Caco-2 (cell line): ENCODE measurements at regions not wholly inside any gene's neighbourhood (a gene's known extent, or its start where the extent isn't known, plus 50 kb on each side); places are given as distances from the start of the nearest gene placed in this dataset.

ENCODE experiments used
- BruUV-seq: library from RNA; stranded (reverse); fragments of 400-500 nt; replicated peaks from 2 replicates; lab custom pipeline; 2021; lab: Mats Ljungman, UMichigan
- CTCF ChIA-PET: fragments of 300-600 bp; sonication (Branson Sonifier 250); formaldehyde crosslinking; loops from one replicate; lab custom pipeline; 2022; ENCODE audit warnings: antibody characterized with exemption; lab: Charles Lee
- POLR2A ChIA-PET: fragments of 300-600 bp; sonication (Branson Sonifier 250); formaldehyde crosslinking; loops from one replicate; lab custom pipeline; 2022; ENCODE audit warnings: antibody characterized with exemption; lab: Charles Lee
- DNase-seq, 2 experiments: peaks; one replicate each; pipeline versions ENCODE4 v3.0.0 to v3.0.0-alpha.2; 2020 to 2022
- H3K27me3 ChIP-seq: replicated peaks from 2 replicates; pipeline ENCODE4 v1.6.0; 2011; ENCODE audit warnings: low read length; ENCODE audit not compliant: control insufficient read depth, insufficient read depth
- H3K36me3 ChIP-seq: 2 replicates; pipeline ENCODE4 v1.5.1; 2011; ENCODE audit warnings: low read length; ENCODE audit not compliant: control insufficient read depth, insufficient read depth
- H3K4me1 ChIP-seq: fragments of 250-450 bp; sonication (Bioruptor Pico); 2 replicates; pipeline ENCODE4 v1.5.1; 2020; ENCODE audit warnings: mild to moderate bottlenecking
- H3K4me3 ChIP-seq: 2 replicates; pipeline ENCODE4 v1.5.1; 2011; ENCODE audit warnings: low read depth, mild to moderate bottlenecking, control low read depth, low read length
- H3K9me3 ChIP-seq: fragments of 250-450 bp; sonication (Bioruptor Pico); 2 replicates; pipeline ENCODE4 v1.5.1; 2020; ENCODE audit warnings: mild to moderate bottlenecking, moderate library complexity
- H3K27ac Mint-ChIP-seq: one replicate; pipeline ENCODE4 v1.8.0; 2022; ENCODE audit warnings: mixed read lengths; ENCODE audit not compliant: unreplicated experiment
- H3K27me3 Mint-ChIP-seq: one replicate; pipeline ENCODE4 v1.8.0; 2022; ENCODE audit warnings: mixed read lengths; ENCODE audit not compliant: insufficient read depth, unreplicated experiment
- H3K36me3 Mint-ChIP-seq: one replicate; pipeline ENCODE4 v1.8.0; 2022; ENCODE audit warnings: mild to moderate bottlenecking, mixed read lengths; ENCODE audit not compliant: insufficient read depth, unreplicated experiment
- H3K4me1 Mint-ChIP-seq: one replicate; pipeline ENCODE4 v1.8.0; 2022; ENCODE audit warnings: low read depth, mixed read lengths; ENCODE audit not compliant: unreplicated experiment
- H3K4me3 Mint-ChIP-seq: one replicate; pipeline ENCODE4 v1.8.0; 2022; ENCODE audit warnings: mild to moderate bottlenecking, moderate library complexity, mixed read lengths; ENCODE audit not compliant: unreplicated experiment
- H3K9me3 Mint-ChIP-seq: one replicate; pipeline ENCODE4 v1.8.0; 2022; ENCODE audit warnings: mixed read lengths; ENCODE audit not compliant: unreplicated experiment
- intact Hi-C: fragments of 100-400 bp; cut with micrococcal nuclease; formaldehyde crosslinking; loops from one replicate; pipeline ENCODE4 v1.10.0; 2022; ENCODE audit not compliant: unreplicated experiment
- TF ChIP-seq, protein P1 (sequence below), 2 experiments: fragments of 200-600 bp in 1 of 2; IDR thresholded peaks; 1 replicate in 1 of 2; 2 replicates in 1 of 2; pipeline versions ENCODE4 v1.5.1 to v1.8.0; 2011 to 2022; ENCODE audit warnings: antibody characterized with exemption in 1 of 2, control low read depth in 1 of 2, inconsistent platforms in 1 of 2, low read depth in 1 of 2, low read length in 1 of 2, mild to moderate bottlenecking in 1 of 2, moderate library complexity in 1 of 2; ENCODE audit not compliant: insufficient read depth in 1 of 2, severe bottlenecking in 1 of 2, unreplicated experiment in 1 of 2

DNA sequence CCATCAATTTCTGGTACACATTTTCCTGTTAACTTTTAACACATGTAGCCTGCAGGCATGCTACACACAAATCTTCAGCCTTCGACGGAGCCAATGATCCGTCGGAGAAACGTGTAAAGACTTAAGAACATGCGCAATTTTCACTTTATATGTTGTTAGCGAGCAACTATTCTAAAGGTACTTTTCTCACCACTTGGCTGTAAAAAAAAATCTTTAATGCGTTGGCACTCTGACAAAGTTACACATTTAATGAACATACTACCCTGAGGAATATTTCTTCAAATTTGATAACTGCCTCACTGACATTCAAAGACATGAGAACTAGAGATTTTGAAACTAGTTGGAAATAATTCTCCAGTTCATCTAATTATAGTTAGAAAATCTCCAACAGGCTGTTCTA lies 507.5 kb upstream of the SALL1 start:
- peaks cover 3% of the 10 kb centered on the region for H3K27me3 Mint-ChIP-seq
- no peak for DNase-seq

DNA sequence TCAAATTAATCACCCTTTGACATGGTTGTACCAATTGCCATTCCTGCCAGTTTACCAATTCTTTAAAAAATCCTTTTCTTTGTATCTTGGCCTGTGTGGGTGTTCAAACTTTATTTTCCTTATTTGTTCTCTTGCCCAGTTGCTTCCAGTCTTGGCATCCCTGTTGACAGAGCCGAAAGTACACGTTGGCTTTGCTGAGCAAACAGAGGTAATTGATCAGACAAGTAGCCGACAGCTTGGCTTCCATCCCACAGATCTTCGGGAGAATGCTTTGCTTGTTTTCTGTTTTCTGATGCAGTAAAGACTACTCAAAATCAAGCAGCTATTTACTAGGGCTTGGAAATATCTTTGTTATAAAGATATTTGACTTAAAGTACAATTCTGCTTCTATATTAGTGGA lies 506.8 kb upstream of the SALL1 start:
- no peaks in the 10 kb centered on the region for H3K36me3 Mint-ChIP-seq
- intact Hi-C loops, result no loop called here
- Histone ChIP-seq H3K9me3 (no peaks in the 10 kb centered on the region), H3K4me1 (no peaks in the 10 kb centered on the region), H3K4me3 (no peak overlapping the region), H3K27me3 (no peaks in the 10 kb centered on the region), H3K36me3 (no peaks in the 10 kb centered on the region)
- DNase-seq, result no peak
- BruUV-seq, result no TSS peak
- no peak overlapping the region for H3K4me3 Mint-ChIP-seq
- peaks cover 3% of the 10 kb centered on the region for H3K27me3 Mint-ChIP-seq
- CTCF ChIA-PET, result no interaction called here
- POLR2A ChIA-PET, result no interaction called here
- H3K27ac Mint-ChIP-seq, result no peak overlapping the region
- no peaks in the 10 kb centered on the region for H3K4me1 Mint-ChIP-seq
- TF ChIP-seq, protein P1, sequence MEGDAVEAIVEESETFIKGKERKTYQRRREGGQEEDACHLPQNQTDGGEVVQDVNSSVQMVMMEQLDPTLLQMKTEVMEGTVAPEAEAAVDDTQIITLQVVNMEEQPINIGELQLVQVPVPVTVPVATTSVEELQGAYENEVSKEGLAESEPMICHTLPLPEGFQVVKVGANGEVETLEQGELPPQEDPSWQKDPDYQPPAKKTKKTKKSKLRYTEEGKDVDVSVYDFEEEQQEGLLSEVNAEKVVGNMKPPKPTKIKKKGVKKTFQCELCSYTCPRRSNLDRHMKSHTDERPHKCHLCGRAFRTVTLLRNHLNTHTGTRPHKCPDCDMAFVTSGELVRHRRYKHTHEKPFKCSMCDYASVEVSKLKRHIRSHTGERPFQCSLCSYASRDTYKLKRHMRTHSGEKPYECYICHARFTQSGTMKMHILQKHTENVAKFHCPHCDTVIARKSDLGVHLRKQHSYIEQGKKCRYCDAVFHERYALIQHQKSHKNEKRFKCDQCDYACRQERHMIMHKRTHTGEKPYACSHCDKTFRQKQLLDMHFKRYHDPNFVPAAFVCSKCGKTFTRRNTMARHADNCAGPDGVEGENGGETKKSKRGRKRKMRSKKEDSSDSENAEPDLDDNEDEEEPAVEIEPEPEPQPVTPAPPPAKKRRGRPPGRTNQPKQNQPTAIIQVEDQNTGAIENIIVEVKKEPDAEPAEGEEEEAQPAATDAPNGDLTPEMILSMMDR (IDR thresholded peaks at IDR 0.05; ENCODE audit: insufficient read depth in 1 of 2, low read depth in 1 of 2, low read length in 1 of 2, severe bottlenecking in 1 of 2, unreplicated experiment in 1 of 2), result no peak
- H3K9me3 Mint-ChIP-seq, result no peaks in the 10 kb centered on the region

More for the DNA sequence above, 507.5 kb upstream of the SALL1 start:
- POLR2A ChIA-PET, result no interaction called here
- no TSS peak for BruUV-seq
- H3K27ac Mint-ChIP-seq, result no peak overlapping the region
- no peak overlapping the region for H3K4me3 ChIP-seq
- no peaks in the 10 kb centered on the region for H3K36me3 ChIP-seq
- CTCF ChIA-PET, result no interaction called here
- intact Hi-C loops, result no loop called here
- H3K9me3 Mint-ChIP-seq, result no peaks in the 10 kb centered on the region
- no peaks in the 10 kb centered on the region for H3K36me3 Mint-ChIP-seq
- TF ChIP-seq, protein P1 (IDR thresholded peaks at IDR 0.05; ENCODE audit: insufficient read depth in 1 of 2, low read depth in 1 of 2, low read length in 1 of 2, severe bottlenecking in 1 of 2, unreplicated experiment in 1 of 2), result no peak
- no peaks in the 10 kb centered on the region for H3K4me1 Mint-ChIP-seq
- H3K27me3 ChIP-seq, result no peaks in the 10 kb centered on the region
- H3K9me3 ChIP-seq, result no peaks in the 10 kb centered on the region
- no peak overlapping the region for H3K4me3 Mint-ChIP-seq
- H3K4me1 ChIP-seq, result no peaks in the 10 kb centered on the region

DNA sequence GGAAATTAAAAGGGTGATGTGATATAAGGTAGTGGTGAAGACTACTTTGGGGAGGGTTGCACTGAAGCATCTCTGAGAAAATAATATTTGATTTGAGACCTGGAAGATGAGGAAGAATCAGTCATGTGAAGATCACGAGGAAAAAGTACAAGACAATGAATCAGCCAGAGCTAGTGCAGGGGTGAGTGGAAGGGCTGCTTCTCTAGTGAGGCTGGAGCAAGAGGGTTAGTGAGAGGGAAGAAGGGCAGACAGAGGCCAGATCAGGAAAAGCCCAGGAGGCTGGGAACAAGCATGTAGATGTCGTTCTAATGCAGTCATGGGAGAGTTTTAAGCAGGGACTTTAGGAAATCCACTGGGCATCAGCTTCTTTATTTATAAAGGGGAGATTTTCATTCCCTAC lies 504.2 kb upstream of the SALL1 start:
- ChIA-PET CTCF (no interaction called here), POLR2A (no interaction called here)
- Histone ChIP-seq H3K4me1 (no peaks in the 10 kb centered on the region), H3K36me3 (no peaks in the 10 kb centered on the region), H3K4me3 (no peak overlapping the region), H3K9me3 (no peaks in the 10 kb centered on the region), H3K27me3 (no peaks in the 10 kb centered on the region)
- no TSS peak for BruUV-seq
- H3K4me1 Mint-ChIP-seq, result no peaks in the 10 kb centered on the region
- peaks cover 3% of the 10 kb centered on the region for H3K27me3 Mint-ChIP-seq
- H3K27ac Mint-ChIP-seq, result no peak overlapping the region
- TF ChIP-seq, protein P1 (IDR thresholded peaks at IDR 0.05; ENCODE audit: insufficient read depth in 1 of 2, low read depth in 1 of 2, low read length in 1 of 2, severe bottlenecking in 1 of 2, unreplicated experiment in 1 of 2), result no peak
- intact Hi-C loops, result no loop called here
- DNase-seq, result no peak
- no peak overlapping the region for H3K4me3 Mint-ChIP-seq
- no peaks in the 10 kb centered on the region for H3K9me3 Mint-ChIP-seq
- H3K36me3 Mint-ChIP-seq, result no peaks in the 10 kb centered on the region
